ENCODE measurements at regions not wholly inside any gene's neighbourhood (a gene's known extent, or its start where the extent isn't known, plus 50 kb on each side); places are given as distances from the start of the nearest gene placed in this dataset.

- ChIA-PET POLR2A (interaction anchor here (1.0 kb wide), 1 partner anchor 10 kb away, joined by 4 read pairs; no protein-coding TSS in a partner anchor), CTCF (interaction anchor here (0.5 to 1.1 kb wide), 3 partner anchors 13 to 84 kb away, joined by 3 read pairs; no protein-coding TSS in a partner anchor)
- no peak for TF ChIP-seq KLF7 (tag by site-specific recombination; IDR thresholded peaks at IDR 0.05; ENCODE audit: borderline replicate concordance)
- TF ChIP-seq, protein P1, sequence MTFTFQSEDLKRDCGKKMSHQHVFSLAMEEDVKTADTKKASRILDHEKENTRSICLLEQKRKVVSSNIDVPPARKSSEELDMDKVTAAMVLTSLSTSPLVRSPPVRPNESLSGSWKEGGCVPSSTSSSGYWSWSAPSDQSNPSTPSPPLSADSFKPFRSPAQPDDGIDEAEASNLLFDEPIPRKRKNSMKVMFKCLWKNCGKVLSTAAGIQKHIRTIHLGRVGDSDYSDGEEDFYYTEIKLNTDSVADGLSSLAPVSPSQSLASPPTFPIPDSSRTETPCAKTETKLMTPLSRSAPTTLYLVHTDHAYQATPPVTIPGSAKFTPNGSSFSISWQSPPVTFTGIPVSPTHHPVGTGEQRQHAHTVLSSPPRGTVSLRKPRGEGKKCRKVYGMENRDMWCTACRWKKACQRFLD (tag by site-specific recombination; IDR thresholded peaks at IDR 0.05) = no peak
- no peak for TF ChIP-seq ZSCAN30 (tag by site-specific recombination; IDR thresholded peaks at IDR 0.05)
- TF ChIP-seq ZNF24 (tag by site-specific recombination; IDR thresholded peaks at IDR 0.05) = no peak
- TF ChIP-seq ZNF433 (tag by site-specific recombination; IDR thresholded peaks at IDR 0.05; ENCODE audit: low read depth) = no peak
- no peak for TF ChIP-seq ZFP69B (tag by site-specific recombination; IDR thresholded peaks at IDR 0.05)
- no peak for TF ChIP-seq ZNF488 (tag by site-specific recombination; IDR thresholded peaks at IDR 0.05)
- no peak for TF ChIP-seq ZBTB21 (tag by site-specific recombination; IDR thresholded peaks at IDR 0.05)
- TF ChIP-seq HOXA7 (CRISPR knock-in tag; IDR thresholded peaks at IDR 0.05; ENCODE audit: borderline replicate concordance) = no peak
- no peak for TF ChIP-seq ZNF571 (tag by site-specific recombination; IDR thresholded peaks at IDR 0.05)
- TF ChIP-seq ZBTB44 (tag by site-specific recombination; IDR thresholded peaks at IDR 0.05) = no peak
- no peak for TF ChIP-seq ZNF155 (tag by site-specific recombination; IDR thresholded peaks at IDR 0.05)
- TF ChIP-seq ZNF274 (IDR thresholded peaks at IDR 0.05; ENCODE audit: low read length) = no peak
- no peak for TF ChIP-seq ZNF274 (tag by site-specific recombination; IDR thresholded peaks at IDR 0.05; ENCODE audit: borderline replicate concordance)
- no peak for TF ChIP-seq ZBTB7A (tag by site-specific recombination; IDR thresholded peaks at IDR 0.05; ENCODE audit: low read depth)
- TF ChIP-seq INSM2 (tag by site-specific recombination; IDR thresholded peaks at IDR 0.05) = no peak
- TF ChIP-seq PBX3 (CRISPR knock-in tag; IDR thresholded peaks at IDR 0.05) = no peak
- Histone ChIP-seq H3K4me3 (ENCODE audit: low read depth, low read length) (no peak overlapping the region), H3K36me3 (ENCODE audit: control insufficient read depth in 2 of 2, insufficient read depth in 1 of 2, low read length in 2 of 2) (no peaks in the 10 kb centered on the region), H3K4me1 (ENCODE audit: control insufficient read depth, insufficient read depth, low read length) (no peaks in the 10 kb centered on the region), H3K9me3 (ENCODE audit: control insufficient read depth, insufficient read depth, low read depth, low read length) (no peaks in the 10 kb centered on the region), H3K27ac (ENCODE audit: extremely low read depth, low read depth, low read length) (no peak overlapping the region)
Measured at GRCh38 chr1:231094421-231094820, 54.4 kb upstream of the FAM89A start.

GRCh38 chr1:231093156-231093922 is 53.3 kb upstream of the FAM89A start:
- Histone ChIP-seq H3K4me1 (ENCODE audit: control insufficient read depth, insufficient read depth, low read length) (no peaks in the 10 kb centered on the region), H3K27ac (ENCODE audit: extremely low read depth, low read depth, low read length) (no peak overlapping the region), H3K9me3 (ENCODE audit: control insufficient read depth, insufficient read depth, low read depth, low read length) (no peaks in the 10 kb centered on the region), H3K36me3 (ENCODE audit: control insufficient read depth in 2 of 2, insufficient read depth in 1 of 2, low read length in 2 of 2) (no peaks in the 10 kb centered on the region), H3K4me3 (ENCODE audit: low read depth, low read length) (no peak overlapping the region)
- TF ChIP-seq ZNF692 (tag by site-specific recombination; IDR thresholded peaks at IDR 0.05) (no peak), ZNF548 (tag by site-specific recombination; IDR thresholded peaks at IDR 0.05) (no peak), SALL2 (tag by site-specific recombination; IDR thresholded peaks at IDR 0.05; ENCODE audit: borderline replicate concordance) (no peak), ZNF792 (tag by site-specific recombination; IDR thresholded peaks at IDR 0.05) (no peak), ZFP41 (tag by site-specific recombination; IDR thresholded peaks at IDR 0.05; ENCODE audit: borderline replicate concordance) (no peak)
- TF ChIP-seq, protein P2, sequence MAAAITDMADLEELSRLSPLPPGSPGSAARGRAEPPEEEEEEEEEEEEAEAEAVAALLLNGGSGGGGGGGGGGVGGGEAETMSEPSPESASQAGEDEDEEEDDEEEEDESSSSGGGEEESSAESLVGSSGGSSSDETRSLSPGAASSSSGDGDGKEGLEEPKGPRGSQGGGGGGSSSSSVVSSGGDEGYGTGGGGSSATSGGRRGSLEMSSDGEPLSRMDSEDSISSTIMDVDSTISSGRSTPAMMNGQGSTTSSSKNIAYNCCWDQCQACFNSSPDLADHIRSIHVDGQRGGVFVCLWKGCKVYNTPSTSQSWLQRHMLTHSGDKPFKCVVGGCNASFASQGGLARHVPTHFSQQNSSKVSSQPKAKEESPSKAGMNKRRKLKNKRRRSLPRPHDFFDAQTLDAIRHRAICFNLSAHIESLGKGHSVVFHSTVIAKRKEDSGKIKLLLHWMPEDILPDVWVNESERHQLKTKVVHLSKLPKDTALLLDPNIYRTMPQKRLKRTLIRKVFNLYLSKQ (tag by site-specific recombination; IDR thresholded peaks at IDR 0.05; ENCODE audit: borderline replicate concordance) = no peak
- CTCF ChIA-PET = interaction anchor here (0.5 to 1.7 kb wide), 5 partner anchors 12 to 338 kb away, joined by 3 to 7 read pairs (median 5); partner anchors contain the start of gene TRIM67
- POLR2A ChIA-PET = no interaction called here

Measured in HEK293 (cell line).